ENCODE measurements at regions not wholly inside any gene's neighbourhood (a gene's known extent, or its start where the extent isn't known, plus 50 kb on each side); places are given as distances from the start of the nearest gene placed in this dataset.

DNA sequence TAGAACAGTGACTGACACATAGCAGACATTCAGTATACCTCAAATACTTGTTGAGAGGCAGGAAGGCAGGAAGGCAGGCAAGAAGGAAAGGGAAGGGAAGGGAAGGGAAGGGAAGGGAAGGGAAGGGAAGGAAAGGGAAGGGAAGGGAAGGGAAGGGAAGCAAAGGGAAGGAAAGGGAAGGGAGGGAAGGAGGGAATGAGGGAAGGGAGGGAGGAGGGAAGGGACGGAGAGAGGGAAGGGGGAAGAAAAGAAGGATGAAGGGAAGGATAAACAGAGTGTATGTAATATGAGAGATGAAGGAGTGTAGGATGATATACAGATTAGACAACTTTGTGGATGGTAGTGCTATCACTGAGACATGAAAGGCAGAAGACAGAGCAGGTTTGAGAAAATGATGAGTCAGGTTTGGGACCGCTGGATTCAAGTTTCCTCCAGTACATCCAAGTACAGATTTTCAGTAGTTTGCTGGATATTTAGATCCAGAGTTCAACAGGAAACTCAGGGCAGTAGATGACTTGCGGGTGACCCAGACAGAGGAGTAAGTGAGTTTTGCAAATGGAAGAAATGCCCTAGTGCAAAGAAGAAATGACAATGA, 85.9 kb downstream of the MAFB start:
- H3F3A ChIP-seq (ENCODE audit: control insufficient read depth, insufficient read depth): no peaks in the 10 kb centered on the region
- H3K27ac ChIP-seq (ENCODE audit: low read depth, low read length): no peak overlapping the region
- H3K79me2 ChIP-seq (ENCODE audit: control insufficient read depth, low read length): no peaks in the 10 kb centered on the region
- no peaks in the 10 kb centered on the region for H3K9me3 ChIP-seq (ENCODE audit: control insufficient read depth, insufficient read depth, low read length)
- no peaks in the 10 kb centered on the region for H3K36me3 ChIP-seq (ENCODE audit: control insufficient read depth, low read length)
- H4K20me1 ChIP-seq (ENCODE audit: control insufficient read depth, insufficient read depth, low read depth, low read length): no peaks in the 10 kb centered on the region
- H3K4me3 ChIP-seq (ENCODE audit: low read length): no peak overlapping the region
- no peak overlapping the region for H3K4me2 ChIP-seq (ENCODE audit: low read length)
- TF ChIP-seq, protein P1, sequence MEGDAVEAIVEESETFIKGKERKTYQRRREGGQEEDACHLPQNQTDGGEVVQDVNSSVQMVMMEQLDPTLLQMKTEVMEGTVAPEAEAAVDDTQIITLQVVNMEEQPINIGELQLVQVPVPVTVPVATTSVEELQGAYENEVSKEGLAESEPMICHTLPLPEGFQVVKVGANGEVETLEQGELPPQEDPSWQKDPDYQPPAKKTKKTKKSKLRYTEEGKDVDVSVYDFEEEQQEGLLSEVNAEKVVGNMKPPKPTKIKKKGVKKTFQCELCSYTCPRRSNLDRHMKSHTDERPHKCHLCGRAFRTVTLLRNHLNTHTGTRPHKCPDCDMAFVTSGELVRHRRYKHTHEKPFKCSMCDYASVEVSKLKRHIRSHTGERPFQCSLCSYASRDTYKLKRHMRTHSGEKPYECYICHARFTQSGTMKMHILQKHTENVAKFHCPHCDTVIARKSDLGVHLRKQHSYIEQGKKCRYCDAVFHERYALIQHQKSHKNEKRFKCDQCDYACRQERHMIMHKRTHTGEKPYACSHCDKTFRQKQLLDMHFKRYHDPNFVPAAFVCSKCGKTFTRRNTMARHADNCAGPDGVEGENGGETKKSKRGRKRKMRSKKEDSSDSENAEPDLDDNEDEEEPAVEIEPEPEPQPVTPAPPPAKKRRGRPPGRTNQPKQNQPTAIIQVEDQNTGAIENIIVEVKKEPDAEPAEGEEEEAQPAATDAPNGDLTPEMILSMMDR (IDR thresholded peaks at IDR 0.05; ENCODE audit: low read depth, low read length, poor library complexity, severe bottlenecking): no peak
- TF ChIP-seq EZH2phosphoT487 (IDR thresholded peaks at IDR 0.05; ENCODE audit: borderline replicate concordance, low read length): no peak
- H3K4me1 ChIP-seq (ENCODE audit: control insufficient read depth, low read length): no peaks in the 10 kb centered on the region
- peaks cover 2% of the 10 kb centered on the region; the same call in 1 of the 2 replicates for H3K27me3 ChIP-seq (ENCODE audit: control insufficient read depth, low read length)
- no peaks in the 10 kb centered on the region for H3K9me2 ChIP-seq (replicated peaks; ENCODE audit: control insufficient read depth, low read length)

DNA sequence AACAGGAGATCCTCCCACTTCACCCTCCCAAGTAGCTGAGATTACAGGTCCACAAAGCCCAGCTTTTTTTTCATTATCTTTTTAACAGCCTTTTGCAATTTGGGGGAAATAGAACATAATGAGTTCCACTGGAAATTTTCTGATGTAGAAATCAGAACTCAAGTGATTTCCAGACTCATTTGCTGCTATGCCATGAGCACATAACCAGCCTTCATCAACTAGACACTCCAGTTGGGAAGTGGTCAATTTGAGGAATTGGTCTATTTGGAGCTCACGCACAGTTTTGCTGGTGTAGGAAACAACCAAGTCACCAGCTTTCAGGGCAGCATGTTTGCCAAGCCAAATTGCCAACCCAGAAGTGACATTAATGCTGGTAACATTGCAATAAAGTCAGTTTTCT, 86.7 kb downstream of the MAFB start:
- Histone ChIP-seq H3K9me2 (replicated peaks; ENCODE audit: control insufficient read depth, low read length) (no peaks in the 10 kb centered on the region), H3K4me1 (ENCODE audit: control insufficient read depth, low read length) (no peaks in the 10 kb centered on the region), H3K27me3 (ENCODE audit: control insufficient read depth, low read length) (peaks cover 2% of the 10 kb centered on the region; the same call in 1 of the 2 replicates), H4K20me1 (ENCODE audit: control insufficient read depth, insufficient read depth, low read depth, low read length) (no peaks in the 10 kb centered on the region), H3K4me2 (ENCODE audit: low read length) (no peak overlapping the region), H3K36me3 (ENCODE audit: control insufficient read depth, low read length) (no peaks in the 10 kb centered on the region), H3F3A (ENCODE audit: control insufficient read depth, insufficient read depth) (no peaks in the 10 kb centered on the region), H3K79me2 (ENCODE audit: control insufficient read depth, low read length) (no peaks in the 10 kb centered on the region), H3K27ac (ENCODE audit: low read depth, low read length) (no peak overlapping the region), H3K4me3 (ENCODE audit: low read length) (no peak overlapping the region), H3K9me3 (ENCODE audit: control insufficient read depth, insufficient read depth, low read length) (no peaks in the 10 kb centered on the region)
- TF ChIP-seq, protein P1 (IDR thresholded peaks at IDR 0.05; ENCODE audit: low read depth, low read length, poor library complexity, severe bottlenecking): no peak
- TF ChIP-seq EZH2phosphoT487 (IDR thresholded peaks at IDR 0.05; ENCODE audit: borderline replicate concordance, low read length): no peak

DNA sequence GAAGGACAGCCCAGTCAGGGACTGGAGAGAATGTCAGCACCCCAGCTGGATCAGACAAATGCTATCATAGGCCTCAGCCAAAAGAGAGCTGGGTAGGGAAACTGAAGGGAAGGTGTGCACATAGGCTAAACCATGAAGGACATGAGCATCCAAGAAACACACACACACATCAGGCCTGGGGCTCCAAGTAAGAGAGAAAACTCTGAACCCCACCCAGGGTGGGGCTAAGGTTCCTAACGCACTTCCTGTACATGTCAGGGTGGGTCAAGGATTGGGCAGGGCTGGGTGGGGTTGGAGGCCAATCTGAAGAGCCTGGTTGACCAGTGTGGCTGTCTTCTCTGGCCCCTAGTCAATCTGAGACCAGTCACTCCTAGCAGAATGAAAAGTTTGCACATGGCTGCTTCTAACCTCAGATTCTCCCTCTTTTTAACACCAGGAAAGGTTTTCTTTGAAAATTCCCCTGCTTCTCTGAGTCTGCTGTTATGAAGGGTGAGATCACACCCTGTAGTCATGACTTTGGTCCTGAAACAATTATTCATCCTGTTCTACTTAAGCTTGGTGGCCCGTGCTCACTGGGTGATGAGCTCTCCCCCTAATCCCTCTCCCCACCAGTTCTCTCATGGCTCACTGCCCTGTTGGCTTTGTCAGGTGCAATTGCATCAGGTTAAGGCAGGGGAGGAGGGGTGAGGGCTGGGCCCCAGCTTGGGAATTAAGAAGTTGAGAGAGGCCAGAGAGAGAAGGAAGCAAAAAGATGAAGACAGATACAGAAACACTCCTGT, 88.4 kb downstream of the MAFB start:
- Histone ChIP-seq H3K36me3 (ENCODE audit: control insufficient read depth, low read length) (no peaks in the 10 kb centered on the region), H3K4me2 (ENCODE audit: low read length) (no peak overlapping the region), H3K27ac (ENCODE audit: low read depth, low read length) (no peak overlapping the region), H4K20me1 (ENCODE audit: control insufficient read depth, insufficient read depth, low read depth, low read length) (no peaks in the 10 kb centered on the region), H3K4me3 (ENCODE audit: low read length) (no peak overlapping the region), H3K4me1 (ENCODE audit: control insufficient read depth, low read length) (no peaks in the 10 kb centered on the region), H3K9me3 (ENCODE audit: control insufficient read depth, insufficient read depth, low read length) (no peaks in the 10 kb centered on the region), H3F3A (ENCODE audit: control insufficient read depth, insufficient read depth) (no peaks in the 10 kb centered on the region), H3K27me3 (ENCODE audit: control insufficient read depth, low read length) (peaks cover 2% of the 10 kb centered on the region; the same call in 1 of the 2 replicates), H3K9me2 (replicated peaks; ENCODE audit: control insufficient read depth, low read length) (no peaks in the 10 kb centered on the region), H3K79me2 (ENCODE audit: control insufficient read depth, low read length) (no peaks in the 10 kb centered on the region)
- no peak for TF ChIP-seq EZH2phosphoT487 (IDR thresholded peaks at IDR 0.05; ENCODE audit: borderline replicate concordance, low read length)
- TF ChIP-seq, protein P1 (IDR thresholded peaks at IDR 0.05; ENCODE audit: low read depth, low read length, poor library complexity, severe bottlenecking): no peak

Data from DOHH2 (cell line).